WTC11 (cell line): ENCODE measurements at regions not wholly inside any gene's neighbourhood (a gene's known extent, or its start where the extent isn't known, plus 50 kb on each side); places are given as distances from the start of the nearest gene placed in this dataset.

ENCODE experiments used
- ELF4 ChIP-seq: sonication (generic); formaldehyde crosslinking; IDR thresholded peaks from 2 replicates; pipeline ENCODE4 v1.8.1; 2022; ENCODE audit warnings: low read depth, mild to moderate bottlenecking, moderate library complexity, missing genetic modification reagents
- JUN ChIP-seq: sonication (generic); formaldehyde crosslinking; IDR thresholded peaks from 2 replicates; pipeline ENCODE4 v1.8.0; 2023; ENCODE audit warnings: mild to moderate bottlenecking, missing genetic modification reagents
- NFYB ChIP-seq: sonication (generic); formaldehyde crosslinking; conservative IDR thresholded peaks from 2 replicates; pipeline ENCODE4 v1.8.0; 2022; ENCODE audit warnings: low read depth, missing genetic modification reagents
- NR2C2 ChIP-seq: sonication (generic); formaldehyde crosslinking; IDR thresholded peaks from 2 replicates; pipeline ENCODE4 v1.8.0; 2022; ENCODE audit warnings: mild to moderate bottlenecking, missing genetic modification reagents
- SP1 ChIP-seq: sonication (generic); formaldehyde crosslinking; conservative IDR thresholded peaks from 2 replicates; pipeline ENCODE4 v1.8.1; 2022; ENCODE audit warnings: missing genetic modification reagents
- TF ChIP-seq, protein P1 (sequence below): sonication (generic); formaldehyde crosslinking; IDR thresholded peaks from 2 replicates; pipeline ENCODE4 v1.8.1; 2023; ENCODE audit warnings: mild to moderate bottlenecking, moderate library complexity, missing genetic modification reagents
- TF ChIP-seq, protein P2 (sequence below): fragments of 200-600 bp; IDR thresholded peaks from 2 replicates; pipeline ENCODE4 v1.8.0; 2022; ENCODE audit warnings: antibody characterized with exemption
- TF ChIP-seq, protein P3 (sequence below): sonication (generic); formaldehyde crosslinking; conservative IDR thresholded peaks from 2 replicates; pipeline ENCODE4 v1.8.1; 2022; ENCODE audit warnings: mild to moderate bottlenecking, missing genetic modification reagents

DNA sequence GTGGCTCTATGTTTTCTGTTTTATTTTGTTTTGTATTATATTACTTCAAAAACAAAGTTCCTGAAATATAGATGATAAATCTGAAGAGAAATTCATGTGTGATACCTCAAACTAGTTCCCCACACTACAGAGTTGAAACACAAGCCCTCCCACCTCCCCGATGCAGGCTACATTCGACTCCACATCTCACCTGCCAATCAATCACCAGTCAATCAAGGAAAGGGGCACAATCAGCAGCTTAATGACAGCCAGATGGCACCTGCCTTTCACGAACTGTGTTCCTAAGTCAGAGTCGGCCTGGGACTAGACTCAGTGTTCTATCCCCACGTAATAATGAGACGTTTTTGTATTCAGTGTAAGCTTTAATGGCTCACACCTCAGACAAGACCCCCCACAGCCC lies 313.4 kb downstream of the SPATA17 start:
- TF ChIP-seq ELF4 (CRISPR knock-in tag) (no peak), NR2C2 (no peak), SP1 (CRISPR knock-in tag) (no peak), JUN (CRISPR knock-in tag) (no peak), NFYB (no peak)
- TF ChIP-seq, protein P1, sequence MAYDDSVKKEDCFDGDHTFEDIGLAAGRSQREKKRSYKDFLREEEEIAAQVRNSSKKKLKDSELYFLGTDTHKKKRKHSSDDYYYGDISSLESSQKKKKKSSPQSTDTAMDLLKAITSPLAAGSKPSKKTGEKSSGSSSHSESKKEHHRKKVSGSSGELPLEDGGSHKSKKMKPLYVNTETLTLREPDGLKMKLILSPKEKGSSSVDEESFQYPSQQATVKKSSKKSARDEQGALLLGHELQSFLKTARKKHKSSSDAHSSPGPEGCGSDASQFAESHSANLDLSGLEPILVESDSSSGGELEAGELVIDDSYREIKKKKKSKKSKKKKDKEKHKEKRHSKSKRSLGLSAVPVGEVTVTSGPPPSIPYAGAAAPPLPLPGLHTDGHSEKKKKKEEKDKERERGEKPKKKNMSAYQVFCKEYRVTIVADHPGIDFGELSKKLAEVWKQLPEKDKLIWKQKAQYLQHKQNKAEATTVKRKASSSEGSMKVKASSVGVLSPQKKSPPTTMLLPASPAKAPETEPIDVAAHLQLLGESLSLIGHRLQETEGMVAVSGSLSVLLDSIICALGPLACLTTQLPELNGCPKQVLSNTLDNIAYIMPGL (CRISPR knock-in tag): no peak
- TF ChIP-seq, protein P2, sequence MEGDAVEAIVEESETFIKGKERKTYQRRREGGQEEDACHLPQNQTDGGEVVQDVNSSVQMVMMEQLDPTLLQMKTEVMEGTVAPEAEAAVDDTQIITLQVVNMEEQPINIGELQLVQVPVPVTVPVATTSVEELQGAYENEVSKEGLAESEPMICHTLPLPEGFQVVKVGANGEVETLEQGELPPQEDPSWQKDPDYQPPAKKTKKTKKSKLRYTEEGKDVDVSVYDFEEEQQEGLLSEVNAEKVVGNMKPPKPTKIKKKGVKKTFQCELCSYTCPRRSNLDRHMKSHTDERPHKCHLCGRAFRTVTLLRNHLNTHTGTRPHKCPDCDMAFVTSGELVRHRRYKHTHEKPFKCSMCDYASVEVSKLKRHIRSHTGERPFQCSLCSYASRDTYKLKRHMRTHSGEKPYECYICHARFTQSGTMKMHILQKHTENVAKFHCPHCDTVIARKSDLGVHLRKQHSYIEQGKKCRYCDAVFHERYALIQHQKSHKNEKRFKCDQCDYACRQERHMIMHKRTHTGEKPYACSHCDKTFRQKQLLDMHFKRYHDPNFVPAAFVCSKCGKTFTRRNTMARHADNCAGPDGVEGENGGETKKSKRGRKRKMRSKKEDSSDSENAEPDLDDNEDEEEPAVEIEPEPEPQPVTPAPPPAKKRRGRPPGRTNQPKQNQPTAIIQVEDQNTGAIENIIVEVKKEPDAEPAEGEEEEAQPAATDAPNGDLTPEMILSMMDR: no peak
- TF ChIP-seq, protein P3, sequence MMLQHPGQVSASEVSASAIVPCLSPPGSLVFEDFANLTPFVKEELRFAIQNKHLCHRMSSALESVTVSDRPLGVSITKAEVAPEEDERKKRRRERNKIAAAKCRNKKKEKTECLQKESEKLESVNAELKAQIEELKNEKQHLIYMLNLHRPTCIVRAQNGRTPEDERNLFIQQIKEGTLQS: no peak
